ENCODE measurements at regions not wholly inside any gene's neighbourhood (a gene's known extent, or its start where the extent isn't known, plus 50 kb on each side); places are given as distances from the start of the nearest gene placed in this dataset.

DNA sequence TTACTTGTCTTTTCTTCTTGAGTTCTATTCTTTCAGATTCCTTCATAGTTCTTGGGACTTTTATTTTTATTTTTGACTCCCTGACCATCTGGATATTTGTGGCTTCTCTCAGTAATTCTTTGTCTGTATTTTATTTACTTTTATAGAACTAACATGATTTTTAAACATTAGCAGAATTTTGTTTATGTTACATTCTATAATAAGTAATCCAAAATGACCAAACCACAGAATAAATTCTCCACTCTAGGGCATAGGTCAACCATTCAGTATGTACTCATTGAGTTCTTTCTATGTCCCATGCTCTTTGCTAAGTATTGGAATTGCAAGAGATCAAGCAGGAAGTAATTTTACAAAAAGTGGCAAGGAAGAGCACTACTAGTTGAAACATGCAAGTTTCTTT is 969.0 kb downstream of the TTLL7 start:
- DNase-seq (ENCODE audit: low spot score), result no peak
- TF ChIP-seq, protein P1, sequence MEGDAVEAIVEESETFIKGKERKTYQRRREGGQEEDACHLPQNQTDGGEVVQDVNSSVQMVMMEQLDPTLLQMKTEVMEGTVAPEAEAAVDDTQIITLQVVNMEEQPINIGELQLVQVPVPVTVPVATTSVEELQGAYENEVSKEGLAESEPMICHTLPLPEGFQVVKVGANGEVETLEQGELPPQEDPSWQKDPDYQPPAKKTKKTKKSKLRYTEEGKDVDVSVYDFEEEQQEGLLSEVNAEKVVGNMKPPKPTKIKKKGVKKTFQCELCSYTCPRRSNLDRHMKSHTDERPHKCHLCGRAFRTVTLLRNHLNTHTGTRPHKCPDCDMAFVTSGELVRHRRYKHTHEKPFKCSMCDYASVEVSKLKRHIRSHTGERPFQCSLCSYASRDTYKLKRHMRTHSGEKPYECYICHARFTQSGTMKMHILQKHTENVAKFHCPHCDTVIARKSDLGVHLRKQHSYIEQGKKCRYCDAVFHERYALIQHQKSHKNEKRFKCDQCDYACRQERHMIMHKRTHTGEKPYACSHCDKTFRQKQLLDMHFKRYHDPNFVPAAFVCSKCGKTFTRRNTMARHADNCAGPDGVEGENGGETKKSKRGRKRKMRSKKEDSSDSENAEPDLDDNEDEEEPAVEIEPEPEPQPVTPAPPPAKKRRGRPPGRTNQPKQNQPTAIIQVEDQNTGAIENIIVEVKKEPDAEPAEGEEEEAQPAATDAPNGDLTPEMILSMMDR (IDR thresholded peaks at IDR 0.05; ENCODE audit: extremely low read depth, insufficient read depth, missing control alignments), result no peak
- in situ Hi-C loops (cut with MboI; ENCODE audit: low pct_unique_long_range_greater_than_20kb, low sequenced_read_pairs, unreplicated experiment), result no loop called here

DNA sequence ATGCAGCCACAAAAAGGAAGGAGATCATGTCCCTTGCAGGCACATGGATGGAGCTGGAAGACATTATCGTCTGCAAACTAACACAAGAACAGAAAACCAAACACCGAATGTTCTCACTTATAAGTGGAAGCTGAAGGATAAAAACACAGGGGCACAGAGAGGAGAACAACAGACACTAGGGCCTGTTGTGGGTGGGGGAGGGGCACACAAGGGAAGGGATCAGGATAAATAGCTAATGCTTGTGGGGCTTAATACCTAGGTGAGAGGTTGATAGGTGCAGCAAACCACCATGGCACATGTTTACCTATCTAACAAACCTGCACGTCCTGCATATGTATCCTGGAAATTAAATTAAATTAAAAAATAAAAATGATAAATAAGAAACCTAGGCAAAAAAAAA is 969.9 kb downstream of the TTLL7 start:
- in situ Hi-C loops (cut with MboI; ENCODE audit: low pct_unique_long_range_greater_than_20kb, low sequenced_read_pairs, unreplicated experiment), result no loop called here
- TF ChIP-seq, protein P1 (IDR thresholded peaks at IDR 0.05; ENCODE audit: extremely low read depth, insufficient read depth, missing control alignments), result no peak
- no peak for DNase-seq (ENCODE audit: low spot score)

DNA sequence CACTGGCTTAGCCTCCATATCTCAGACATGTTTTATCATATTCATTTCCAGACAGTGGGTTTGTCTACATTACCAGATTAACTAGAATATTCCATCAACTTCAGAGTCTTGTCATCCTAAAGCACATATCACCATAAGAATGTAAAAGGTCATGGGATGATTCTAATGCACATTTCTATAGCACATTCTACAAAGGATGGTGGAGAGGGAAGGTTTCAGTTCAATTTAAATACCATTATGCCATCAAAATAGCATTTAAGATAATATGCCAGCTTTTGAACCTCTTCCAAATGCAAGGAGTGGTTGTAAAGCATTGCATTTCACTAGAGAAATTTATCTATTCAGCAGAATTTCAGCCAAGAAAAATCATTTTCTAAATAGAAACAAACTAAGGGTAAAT is 970.5 kb downstream of the TTLL7 start:
- TF ChIP-seq, protein P1 (IDR thresholded peaks at IDR 0.05; ENCODE audit: extremely low read depth, insufficient read depth, missing control alignments), result no peak
- in situ Hi-C loops (cut with MboI; ENCODE audit: low pct_unique_long_range_greater_than_20kb, low sequenced_read_pairs, unreplicated experiment), result no loop called here
- no peak for DNase-seq (ENCODE audit: low spot score)

DNA sequence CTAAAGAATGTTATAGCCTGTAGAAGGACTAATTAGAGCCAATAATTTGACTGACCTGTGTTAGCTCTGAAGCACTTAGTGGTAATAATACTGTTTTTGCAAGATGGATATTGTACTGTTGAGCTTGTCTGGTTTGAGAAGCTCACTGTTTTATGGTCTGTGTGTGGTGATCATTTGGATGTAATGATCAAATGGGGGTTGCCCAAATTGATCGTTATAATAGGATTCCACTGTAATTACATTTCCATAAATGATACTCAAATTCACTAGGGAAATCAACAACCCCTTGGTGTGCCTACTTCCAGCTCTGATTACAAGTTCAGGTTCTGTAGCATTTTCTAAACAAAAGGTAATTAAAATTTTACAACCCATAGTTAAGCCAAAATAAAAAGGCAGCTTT is 971.4 kb downstream of the TTLL7 start:
- DNase-seq (ENCODE audit: low spot score), result no peak
- in situ Hi-C loops (cut with MboI; ENCODE audit: low pct_unique_long_range_greater_than_20kb, low sequenced_read_pairs, unreplicated experiment), result no loop called here
- TF ChIP-seq, protein P1 (IDR thresholded peaks at IDR 0.05; ENCODE audit: extremely low read depth, insufficient read depth, missing control alignments), result no peak

DNA sequence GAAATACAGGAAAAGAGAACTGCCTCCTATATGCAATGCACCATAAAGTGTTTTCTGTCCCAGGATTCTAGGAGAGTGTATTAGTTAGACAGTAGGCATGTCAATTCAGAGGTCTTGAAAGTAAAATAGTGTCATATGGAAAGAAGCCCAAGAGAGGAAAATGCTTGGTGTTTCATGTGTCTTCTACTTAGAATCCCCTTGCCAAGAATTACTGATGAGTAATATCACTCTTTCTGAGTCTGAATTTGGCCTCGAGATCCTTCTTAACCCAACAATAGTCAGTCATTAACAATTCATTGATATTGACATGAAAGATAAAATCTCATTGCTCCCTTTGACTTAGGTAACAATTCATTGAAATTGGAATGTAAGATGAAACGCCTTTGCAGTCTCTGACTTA is 972.2 kb downstream of the TTLL7 start:
- in situ Hi-C loops (cut with MboI; ENCODE audit: low pct_unique_long_range_greater_than_20kb, low sequenced_read_pairs, unreplicated experiment), result no loop called here
- TF ChIP-seq, protein P1 (IDR thresholded peaks at IDR 0.05; ENCODE audit: extremely low read depth, insufficient read depth, missing control alignments), result no peak
- DNase-seq (ENCODE audit: low spot score), result no peak

DNA sequence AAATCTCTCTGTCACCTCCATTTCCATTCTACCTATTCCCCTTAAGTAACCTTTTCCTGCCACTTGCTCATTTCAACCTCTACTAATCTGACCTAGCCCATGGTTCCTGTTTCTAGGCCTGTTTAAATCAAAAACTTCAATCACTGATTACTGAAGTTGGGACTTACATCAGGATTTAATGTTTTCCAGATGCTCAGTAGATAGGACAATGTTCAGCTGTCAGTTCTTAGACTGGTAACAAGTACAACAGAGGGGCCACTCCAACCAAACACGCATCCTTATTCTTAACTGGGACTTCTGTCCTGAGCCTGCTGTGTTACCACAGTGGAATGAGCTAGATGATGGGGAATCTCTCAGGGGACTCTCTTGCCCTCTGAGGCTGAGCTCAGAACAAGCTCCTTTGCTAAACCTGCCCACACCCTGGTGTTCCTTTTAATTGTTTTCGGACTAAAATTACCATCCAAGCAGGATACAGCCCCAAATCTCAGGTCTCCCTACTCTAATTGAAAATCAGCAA is 974.6 kb downstream of the TTLL7 start:
- TF ChIP-seq, protein P1 (IDR thresholded peaks at IDR 0.05; ENCODE audit: extremely low read depth, insufficient read depth, missing control alignments), result no peak
- DNase-seq (ENCODE audit: low spot score), result no peak
- in situ Hi-C loops (cut with MboI; ENCODE audit: low pct_unique_long_range_greater_than_20kb, low sequenced_read_pairs, unreplicated experiment), result no loop called here

DNA sequence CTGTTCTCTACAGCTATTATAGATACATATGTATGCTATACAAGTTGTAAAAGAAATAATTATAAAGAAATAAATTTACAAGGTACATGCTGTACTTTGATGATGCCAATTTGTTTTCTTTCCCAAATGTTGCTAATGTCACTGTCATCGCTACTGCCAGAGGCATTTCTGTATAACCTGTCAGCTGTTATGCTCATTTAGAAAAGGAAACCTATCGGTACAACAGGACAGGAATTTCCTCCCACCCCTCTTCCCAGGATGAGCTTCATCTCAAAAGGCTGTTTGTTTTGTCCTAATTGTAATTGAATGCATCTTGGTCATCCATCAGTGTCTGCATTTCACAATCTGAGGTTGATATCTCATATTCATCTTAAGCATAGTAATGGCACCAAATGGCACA is 975.7 kb downstream of the TTLL7 start:
- in situ Hi-C loops (cut with MboI; ENCODE audit: low pct_unique_long_range_greater_than_20kb, low sequenced_read_pairs, unreplicated experiment), result no loop called here
- DNase-seq (ENCODE audit: low spot score), result no peak
- TF ChIP-seq, protein P1 (IDR thresholded peaks at IDR 0.05; ENCODE audit: extremely low read depth, insufficient read depth, missing control alignments), result no peak

Data from GM13977 (cell line).